HG03432 (cell line): ENCODE measurements at regions not wholly inside any gene's neighbourhood (a gene's known extent, or its start where the extent isn't known, plus 50 kb on each side); places are given as distances from the start of the nearest gene placed in this dataset.
"Not testable (repeated sequence)": the region's sequence is repeated elsewhere in the genome, so short reads cannot be mapped to it uniquely, and the experiment has no call there.

Experiments used
- ATAC-seq: cut with Tn5 transposase; IDR thresholded peaks from one replicate; pipeline ENCODE4 v1.9.1; 2021; ENCODE audit warnings: mild to moderate bottlenecking, moderate library complexity; ENCODE audit not compliant: unreplicated experiment

DNA sequence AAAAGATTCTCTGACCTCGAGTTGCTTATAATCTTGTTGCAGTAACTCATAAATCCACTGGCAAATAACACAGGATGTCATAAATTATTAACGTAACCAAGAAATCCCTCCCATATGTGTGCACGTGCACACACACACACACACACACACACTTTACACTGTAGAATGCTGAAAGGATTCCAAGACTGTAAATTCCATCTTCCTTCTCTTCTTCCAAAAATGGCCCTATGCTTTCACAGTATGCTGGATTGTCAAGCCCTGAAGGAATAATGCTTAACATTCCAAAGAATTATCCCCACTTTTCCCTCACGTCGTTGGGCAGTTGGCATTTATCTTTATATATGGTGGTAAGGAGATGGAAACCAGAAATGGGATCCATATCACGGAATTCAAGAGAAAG is 117.5 kb upstream of the CRIM1 start:
- no peak for ATAC-seq

DNA sequence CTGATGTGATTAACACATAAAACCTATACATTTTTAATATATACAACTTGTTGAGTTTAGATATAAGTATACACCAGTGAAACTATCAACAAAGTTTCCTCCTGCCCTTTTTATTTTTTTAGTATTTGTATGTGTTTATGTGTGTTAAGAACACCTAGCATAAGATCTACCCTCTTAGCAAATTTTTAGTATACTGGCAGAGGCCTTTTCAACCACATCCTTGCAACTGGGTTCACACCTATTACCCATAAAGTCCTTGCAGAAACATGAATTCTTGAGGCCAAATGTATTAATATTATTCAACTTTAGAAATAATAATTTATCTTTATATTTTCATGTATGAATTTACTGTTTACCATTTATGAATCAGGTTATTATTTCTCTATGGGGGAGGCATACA is 119.7 kb upstream of the CRIM1 start:
- ATAC-seq, result no peak

DNA sequence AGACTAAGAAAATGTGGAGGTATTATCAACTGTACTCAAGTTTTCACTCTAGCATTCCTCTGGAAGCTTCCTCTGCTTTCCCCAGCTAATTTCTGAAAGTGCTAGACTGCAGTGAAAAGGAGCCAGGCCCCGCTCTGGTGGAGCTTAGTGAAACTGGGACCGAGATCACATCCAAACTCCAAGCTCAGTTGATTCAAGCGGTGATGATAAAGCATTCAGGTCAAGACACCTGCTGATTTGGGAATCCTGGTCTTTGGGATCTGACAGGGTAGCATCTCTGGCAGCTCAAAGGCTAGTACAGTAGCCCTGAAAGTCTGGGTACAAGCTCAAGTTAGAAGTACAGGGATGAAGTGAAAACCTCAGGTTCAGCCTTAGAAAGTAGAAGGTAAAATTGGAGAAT is 120.2 kb upstream of the CRIM1 start:
- no peak for ATAC-seq

DNA sequence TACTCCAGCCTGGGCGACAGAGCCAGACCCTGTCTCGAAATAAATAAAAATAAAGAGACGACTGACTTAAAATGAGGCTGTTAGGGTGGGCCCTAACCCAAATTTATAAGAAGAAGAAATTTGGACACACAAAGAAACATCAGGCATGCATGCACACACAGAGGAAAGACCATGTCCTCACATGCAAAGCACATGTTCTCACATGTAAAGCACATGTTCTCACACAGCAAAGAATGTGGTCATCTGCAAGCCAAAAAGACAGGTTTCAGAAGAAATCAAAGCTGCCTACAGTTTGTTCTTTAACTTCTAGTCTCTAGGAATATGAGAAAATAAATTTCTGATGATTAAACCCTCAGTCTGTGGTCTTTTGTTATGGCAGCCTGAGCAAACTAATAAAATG is 132.3 kb upstream of the CRIM1 start:
- no peak for ATAC-seq

DNA sequence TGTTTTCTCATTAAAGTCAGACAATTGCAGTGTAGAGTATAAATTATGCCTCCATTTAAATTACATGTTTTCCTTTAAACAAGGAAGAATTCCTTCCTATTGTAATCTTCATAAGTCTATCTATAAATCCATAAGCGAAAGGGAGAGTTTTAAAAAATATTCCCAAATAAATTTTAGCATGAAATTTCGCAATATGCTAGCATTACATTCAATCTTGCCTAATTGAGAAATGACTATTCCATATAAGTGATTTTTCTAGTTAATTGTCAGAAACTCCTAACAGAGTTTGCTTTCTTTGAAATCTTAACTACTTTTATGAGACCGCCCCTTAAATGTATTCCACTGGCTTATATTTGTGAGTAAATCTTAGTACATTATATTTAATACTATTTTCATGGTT is 133.1 kb upstream of the CRIM1 start:
- ATAC-seq, result no peak

DNA sequence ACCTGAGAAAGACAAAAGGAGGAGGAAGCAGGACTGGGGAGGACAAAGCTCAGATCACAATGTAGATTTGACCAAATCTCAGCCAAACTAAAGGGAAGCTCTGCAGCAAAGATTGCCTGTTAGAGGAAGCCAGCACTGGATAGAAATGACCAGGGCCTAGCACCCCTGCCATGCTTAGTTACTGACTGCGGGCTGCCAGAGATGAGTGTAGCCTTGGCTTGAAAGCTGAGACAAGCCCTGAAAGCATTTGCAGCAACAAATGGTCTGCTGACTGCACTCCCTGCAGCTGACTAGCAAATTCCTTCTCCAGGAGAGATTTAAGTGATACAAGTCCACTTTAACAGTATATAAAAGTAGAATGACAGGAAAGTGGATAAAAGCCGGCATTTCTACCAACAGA is 140.9 kb upstream of the CRIM1 start:
- no peak for ATAC-seq

DNA sequence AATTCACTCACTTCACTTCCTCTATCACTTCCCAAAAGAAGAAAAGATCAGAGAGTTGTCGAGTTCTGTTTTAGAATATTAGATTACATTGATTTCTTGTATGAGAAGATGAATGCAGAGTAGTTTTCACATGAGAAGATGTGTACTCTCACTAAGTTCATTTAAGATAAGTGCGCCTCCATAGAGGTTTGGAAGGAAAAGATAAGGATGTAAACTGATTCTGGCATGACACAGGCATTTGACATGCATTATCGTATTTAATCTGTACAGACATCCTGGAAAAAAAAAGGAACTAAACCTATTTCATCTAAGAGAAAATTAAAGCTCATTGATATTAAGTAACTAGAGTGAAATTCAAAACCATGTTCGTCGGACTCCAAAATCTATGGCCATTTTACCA is 152.2 kb upstream of the CRIM1 start:
- no peak for ATAC-seq

DNA sequence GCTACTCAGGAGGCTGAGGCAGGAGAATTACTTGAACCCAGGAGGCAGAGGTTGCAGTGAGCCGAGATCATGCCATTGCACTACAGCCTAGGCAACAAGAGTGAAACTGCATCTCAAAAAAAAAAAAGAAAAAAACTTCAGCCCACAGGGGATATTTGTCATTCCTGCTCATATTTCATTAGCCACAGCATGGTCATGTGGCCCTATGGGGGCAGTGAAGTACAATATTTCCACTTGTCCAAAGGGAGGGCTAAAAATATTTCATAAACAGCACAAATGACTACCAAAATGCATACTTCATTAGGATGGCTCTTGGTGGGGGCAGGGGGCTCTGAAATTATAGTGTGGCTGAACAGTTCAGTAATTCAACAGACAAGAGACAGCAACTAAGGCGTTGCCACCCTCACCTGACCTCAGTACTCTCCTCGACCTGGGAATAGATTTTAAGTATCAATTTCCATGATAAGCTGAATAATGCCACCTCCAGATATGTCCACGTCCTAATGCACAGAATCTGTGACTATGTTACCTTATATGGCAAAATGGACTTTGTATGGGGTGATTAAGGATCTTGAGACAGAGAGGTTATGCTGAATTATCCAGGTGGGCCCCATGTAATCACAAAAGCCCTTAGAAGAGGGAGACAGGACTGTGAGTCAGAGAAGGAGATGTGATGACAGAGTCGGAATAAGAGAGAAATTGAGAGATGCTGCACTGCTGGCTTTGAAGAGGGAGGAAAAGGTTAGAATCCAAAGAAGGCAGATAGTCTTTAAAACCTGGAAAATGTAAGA is 158.2 kb upstream of the CRIM1 start:
- no peak for ATAC-seq

DNA sequence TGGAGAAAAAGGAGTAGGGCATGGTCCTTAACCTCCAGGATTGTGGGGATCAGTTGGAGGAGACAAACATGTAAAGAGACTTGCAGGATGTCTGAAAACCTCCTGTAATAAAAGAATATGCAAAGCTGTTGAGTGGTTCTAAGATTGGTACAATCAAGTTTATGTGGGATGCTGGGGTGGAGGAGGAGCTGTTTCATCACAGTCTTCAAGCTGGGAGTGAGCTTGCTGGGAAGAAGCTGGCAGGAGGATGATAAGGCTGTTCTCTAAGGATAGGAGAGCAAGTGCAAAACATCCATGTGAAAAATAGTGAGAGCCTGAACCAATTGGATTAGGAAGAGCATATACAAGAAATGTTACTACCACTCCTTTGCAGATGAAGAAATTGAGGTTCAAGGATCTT is 161.9 kb upstream of the CRIM1 start:
- no peak for ATAC-seq

DNA sequence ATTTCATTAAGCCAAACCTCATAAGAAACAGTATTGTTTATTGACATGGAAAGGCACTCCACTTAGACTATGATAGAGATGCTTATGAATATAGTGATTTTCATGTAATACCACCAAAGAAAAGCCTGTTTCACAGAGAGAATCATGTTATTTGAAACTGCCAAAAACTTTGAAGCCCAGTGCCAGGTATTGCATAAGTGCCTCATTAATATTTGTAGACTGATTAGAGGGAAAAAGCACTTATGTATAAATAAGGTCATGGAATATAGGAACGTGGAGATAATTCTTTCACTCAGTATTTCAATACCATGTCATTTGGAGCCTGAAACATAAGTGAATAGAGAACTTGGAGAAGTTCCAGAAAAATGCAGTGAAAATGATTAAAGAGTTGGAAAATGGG is 162.6 kb upstream of the CRIM1 start:
- ATAC-seq, result no peak

DNA sequence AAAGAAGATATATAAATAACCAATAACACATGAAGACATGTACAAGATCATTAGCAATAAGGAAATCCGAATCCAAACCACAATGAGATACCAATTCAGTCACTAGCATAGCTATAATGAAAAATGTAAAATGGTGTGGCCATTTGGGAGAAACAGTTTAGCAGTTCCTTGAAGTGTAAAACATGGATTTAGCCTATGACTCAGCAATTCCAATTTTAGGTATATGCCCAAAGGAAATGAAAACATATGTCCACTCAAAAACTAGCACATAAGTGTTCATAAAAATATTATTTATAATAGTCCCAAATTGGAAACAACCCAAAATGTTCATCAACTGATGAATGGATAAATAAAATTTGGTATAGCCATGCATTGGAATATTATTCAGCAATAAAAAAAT is 165.5 kb upstream of the CRIM1 start:
- ATAC-seq, result no peak

DNA sequence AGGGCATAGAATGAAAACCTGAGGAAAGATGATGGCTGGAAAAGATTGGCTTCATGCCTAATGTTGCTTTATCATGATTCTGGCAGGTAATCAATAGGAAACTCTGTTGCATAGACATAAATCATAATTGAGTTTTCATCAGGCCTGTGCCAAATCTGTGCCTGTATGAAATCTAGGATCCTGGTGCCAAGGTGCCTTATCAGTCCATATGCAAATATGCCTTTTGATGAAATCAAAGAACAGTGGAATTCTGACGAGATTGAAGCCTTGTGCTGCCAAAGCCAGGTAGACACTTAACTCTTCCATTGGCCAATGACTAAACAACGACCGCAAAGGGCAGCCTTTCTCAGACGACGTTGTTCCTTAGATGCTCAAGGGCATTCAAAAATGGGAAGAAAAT is 170.0 kb upstream of the CRIM1 start:
- ATAC-seq, result no peak

DNA sequence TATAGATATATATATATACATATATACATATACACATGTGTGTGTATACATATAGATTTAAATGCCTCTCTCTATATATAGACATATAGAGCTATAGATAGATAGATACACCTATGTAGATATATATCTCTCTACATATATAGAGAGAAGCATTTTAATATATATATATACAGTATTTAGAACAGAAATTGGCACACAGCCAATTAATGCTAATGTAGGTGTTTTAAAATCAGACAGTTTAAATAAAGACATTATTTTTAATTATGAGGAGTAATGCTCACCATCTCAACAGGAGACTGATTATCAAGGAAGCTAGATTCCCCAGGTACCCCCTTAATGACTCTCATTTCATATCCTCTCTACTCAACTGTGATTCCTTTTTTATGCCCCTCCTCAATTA is 170.7 kb upstream of the CRIM1 start:
- ATAC-seq, result no peak

DNA sequence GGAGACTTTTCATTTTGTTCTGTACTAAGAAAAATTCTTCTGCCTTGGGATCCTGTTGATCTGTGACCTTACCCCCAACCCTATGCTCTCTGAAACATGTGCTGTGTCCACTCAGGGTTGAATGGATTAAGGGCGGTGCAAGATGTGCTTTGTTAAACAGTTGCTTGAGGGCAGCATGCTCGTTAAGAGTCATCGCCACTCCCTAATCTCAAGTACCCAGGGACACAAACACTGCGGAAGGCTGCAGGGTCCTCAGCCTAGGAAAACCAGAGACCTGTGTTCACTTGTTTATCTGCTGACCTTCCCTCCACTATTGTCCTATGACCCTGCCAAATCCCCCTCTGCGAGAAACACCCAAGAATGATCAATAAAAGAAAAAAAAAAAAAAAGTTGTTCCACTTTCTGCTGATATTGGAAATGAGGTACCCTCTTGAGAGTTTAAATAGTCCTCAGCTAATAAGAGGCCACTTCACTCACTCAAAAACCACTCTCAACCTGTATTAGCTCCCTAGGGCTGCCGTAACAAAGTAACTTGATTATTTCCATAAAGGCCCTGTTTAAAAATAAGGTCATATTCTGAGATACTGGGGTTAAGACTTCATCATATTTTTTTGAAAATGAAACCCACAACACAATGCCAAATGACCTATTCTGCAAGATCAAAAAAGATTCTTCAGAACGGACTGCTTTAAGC is 174.6 kb upstream of the CRIM1 start:
- ATAC-seq, result not testable (repeated sequence)

DNA sequence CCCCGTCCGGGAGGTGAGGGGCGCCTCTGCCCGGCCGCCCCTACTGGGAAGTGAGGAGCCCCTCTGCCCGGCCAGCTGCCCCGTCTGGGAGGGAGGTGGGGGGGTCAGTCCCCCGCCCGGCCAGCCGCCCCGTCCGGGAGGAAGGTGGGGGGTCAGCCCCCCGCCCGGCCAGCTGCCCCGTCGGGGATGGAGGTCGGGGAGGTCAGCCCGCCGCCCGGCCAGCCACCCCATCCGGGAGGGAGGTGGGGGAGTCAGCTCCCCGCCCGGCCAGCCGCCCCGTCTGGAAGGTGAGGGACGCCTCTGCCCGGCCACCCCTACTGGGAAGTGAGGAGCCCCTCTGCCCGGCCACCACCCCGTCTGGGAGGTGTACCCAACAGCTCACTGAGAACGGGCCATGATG is 175.3 kb upstream of the CRIM1 start:
- ATAC-seq, result not testable (repeated sequence)

DNA sequence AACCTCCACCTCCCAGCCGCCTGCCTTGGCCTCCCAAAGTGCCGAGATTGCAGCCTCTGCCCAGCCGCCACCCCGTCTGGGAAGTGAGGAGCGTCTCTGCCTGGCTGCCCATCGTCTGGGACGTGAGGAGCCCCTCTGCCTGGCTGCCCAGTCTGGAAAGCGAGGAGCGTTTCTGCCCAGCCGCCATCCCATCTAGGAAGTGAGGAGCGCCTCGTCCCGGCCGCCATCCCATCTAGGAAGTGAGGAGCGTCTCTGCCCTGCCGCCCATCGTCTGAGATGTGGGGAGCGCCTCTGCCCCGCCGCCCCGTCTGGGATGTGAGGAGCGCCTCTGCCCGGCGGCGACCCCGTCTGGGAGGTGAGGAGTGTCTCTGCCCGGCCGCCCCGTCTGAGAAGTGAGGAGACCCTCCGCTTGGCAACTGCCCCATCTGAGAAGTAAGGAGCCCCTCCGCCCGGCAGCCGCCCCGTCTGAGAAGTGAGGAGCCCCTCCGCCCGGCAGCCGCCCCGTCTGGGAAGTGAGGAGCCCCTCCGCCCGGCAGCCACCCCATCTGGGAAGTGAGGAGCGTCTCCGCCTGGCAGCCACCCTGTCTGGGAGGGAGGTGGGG is 175.8 kb upstream of the CRIM1 start:
- ATAC-seq, result not testable (repeated sequence)

DNA sequence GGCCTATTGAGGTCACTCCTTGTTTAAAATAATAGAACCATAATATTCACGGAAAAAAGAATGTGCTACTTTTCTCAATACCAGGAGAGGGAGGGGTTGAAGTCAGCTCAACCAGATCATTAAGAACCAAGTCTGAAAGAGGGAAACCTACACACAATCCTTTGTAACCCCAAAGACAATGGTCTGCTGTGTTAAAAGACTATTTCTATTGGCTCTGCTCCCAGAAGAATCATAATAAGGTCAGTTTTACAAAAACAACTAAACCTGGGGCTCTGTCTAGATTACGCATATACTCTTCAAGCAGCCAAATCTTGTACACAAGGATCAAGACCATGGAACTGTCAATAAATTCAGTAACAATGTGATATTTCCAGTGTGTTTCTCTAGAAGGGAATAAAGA is 177.2 kb upstream of the CRIM1 start:
- no peak for ATAC-seq

DNA sequence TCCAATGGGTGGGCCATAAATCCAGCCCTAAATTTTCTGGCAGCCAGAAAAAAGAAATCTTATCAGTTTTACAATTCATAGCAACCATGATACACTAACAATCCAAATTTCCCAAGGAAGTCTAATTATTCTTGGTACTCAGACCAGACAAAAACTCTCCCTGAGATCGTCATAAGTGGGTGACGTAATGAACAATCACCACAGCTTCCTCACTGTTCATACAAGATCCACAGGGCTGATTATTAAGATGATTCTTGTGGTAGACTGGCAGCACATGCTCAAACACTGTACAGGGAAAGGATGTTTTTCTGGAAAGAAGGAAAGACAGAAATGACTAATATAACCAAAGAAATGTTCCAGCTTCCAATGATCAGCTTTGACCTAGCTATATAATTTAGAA is 178.3 kb upstream of the CRIM1 start:
- ATAC-seq, result no peak

DNA sequence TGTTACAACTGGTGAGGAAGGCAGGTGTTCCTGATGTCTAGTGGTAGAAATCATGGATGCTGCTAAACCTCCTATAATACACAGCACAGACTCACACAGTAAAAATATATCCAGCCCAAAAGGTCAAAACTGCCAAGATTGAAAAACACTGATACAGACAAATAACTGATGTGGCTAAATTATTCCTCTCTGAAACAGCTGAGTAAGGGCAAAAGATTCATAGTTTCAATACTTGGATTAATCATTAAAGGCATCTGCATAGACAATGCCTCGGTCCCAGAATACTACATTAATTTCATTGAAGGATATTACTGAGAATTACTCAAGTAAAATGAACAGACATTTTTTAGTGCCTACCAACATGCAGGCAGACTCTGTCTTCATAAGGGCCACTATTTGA is 180.7 kb upstream of the CRIM1 start:
- ATAC-seq, result no peak

DNA sequence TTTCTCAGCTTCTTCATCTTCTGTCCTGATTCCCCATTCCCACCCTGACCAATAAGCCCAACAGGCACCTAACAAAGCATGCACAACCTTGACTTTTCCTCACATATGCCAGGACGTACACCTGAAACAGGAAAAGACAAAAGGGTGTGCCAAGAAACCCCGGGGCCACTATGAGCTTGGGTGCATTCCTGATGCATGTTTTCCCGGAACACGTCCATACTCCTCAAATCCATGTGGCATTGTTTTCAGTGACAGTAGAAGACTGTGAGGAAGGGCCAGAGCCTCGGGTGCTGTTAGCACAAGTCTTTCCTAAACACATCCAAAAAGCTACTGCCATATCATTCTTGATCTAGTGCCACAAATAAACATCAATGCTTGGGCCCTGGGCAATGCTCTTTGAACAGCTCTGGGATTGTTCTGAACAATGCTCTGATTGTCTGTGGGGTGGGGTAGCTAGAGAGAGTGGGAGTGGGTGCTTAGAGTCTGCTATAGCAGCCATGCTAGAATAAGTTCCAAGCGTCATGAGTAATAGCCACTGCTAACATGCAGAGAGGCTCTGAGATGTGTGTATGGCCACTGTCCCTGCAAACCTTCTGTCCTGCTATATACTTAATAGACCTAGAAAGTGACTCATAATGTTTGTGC is 181.7 kb upstream of the CRIM1 start:
- ATAC-seq, result no peak

DNA sequence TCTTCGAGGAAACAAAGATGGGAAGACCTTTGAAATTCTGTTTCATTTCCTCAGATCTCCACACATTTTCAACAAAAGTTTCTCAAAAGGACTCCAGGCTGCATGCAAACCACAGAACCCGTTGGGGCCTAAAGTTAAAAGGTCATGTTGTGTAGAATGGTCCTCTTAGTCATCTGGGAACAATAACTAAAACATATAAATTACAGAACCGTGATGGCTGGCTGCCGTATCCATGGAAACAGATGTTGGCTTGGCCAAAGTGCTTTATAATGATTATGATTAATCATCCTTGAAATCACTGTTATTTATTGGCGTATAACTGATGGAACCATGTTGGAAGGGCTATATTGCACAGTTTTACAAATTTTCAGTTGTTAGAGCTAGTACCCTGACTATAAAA is 182.8 kb upstream of the CRIM1 start:
- no peak for ATAC-seq

DNA sequence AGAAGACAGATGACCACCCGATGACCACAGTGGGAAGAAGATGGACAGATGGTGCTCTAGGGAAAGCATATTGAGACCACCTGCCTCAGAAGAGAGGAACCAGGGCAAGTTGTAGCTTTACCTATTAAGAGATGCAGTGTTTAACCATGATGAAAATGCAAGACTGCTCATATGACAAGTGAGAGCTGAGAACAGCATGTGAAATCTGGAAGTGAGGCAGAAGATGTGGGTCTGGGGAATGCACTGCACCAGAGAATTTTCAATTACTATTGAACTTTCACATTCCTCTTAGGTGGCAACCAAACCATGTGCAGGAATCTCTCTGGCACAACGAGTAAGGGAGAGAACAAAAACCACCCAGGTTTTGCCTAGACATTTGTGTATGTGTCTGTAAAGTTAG is 184.8 kb upstream of the CRIM1 start:
- ATAC-seq, result peak; percentile 42
